B cell (primary cell): ENCODE measurements at regions not wholly inside any gene's neighbourhood (a gene's known extent, or its start where the extent isn't known, plus 50 kb on each side); places are given as distances from the start of the nearest gene placed in this dataset.
"Not testable (repeated sequence)": the region's sequence is repeated elsewhere in the genome, so short reads cannot be mapped to it uniquely, and the experiment has no call there.

Experiments used
- ATAC-seq: fragments of 200-7000 bp; cut with Tn5 transposase; one replicate; pipeline ENCODE4 v1.10.0; 2021; ENCODE audit warnings: low read depth, mild to moderate bottlenecking, moderate number of reproducible peaks, moderate library complexity
- CTCF ChIA-PET: fragments of 350-600 bp; sonication (Branson Sonifier 250); formaldehyde crosslinking; loops from one replicate; lab custom pipeline; 2021; ENCODE audit warnings: antibody characterized with exemption, inconsistent platforms; lab: Charles Lee
- POLR2A ChIA-PET: fragments of 350-600 bp; sonication (Branson Sonifier 250); formaldehyde crosslinking; loops from one replicate; lab custom pipeline; 2021; ENCODE audit warnings: antibody characterized with exemption; lab: Charles Lee
- DNase-seq: peaks from one replicate; pipeline ENCODE4 v3.0.0; 2013
- H2AFZ ChIP-seq: 2 replicates; pipeline ENCODE4 v1.6.1; 2012; ENCODE audit warnings: mild to moderate bottlenecking, low read depth, low read length; ENCODE audit not compliant: insufficient read depth, poor library complexity, severe bottlenecking
- H3K27ac ChIP-seq, 2 donors: 1 replicate in 1 of 2; 2 replicates in 1 of 2; pipeline ENCODE4 v1.5.1; 2012 to 2013; ENCODE audit warnings: low read length in 2 of 2, mild to moderate bottlenecking in 2 of 2, moderate library complexity in 1 of 2
- H3K27me3 ChIP-seq, 4 experiments: fragments of 200-600 bp in 1 of 4; sonication (generic) in 1 of 4; replicated peaks in 1 of 4; 1 replicate in 2 of 4; 2 replicates in 2 of 4; pipeline versions ENCODE4 v1.6.1 to v1.7.0; 2013 to 2016; ENCODE audit warnings: low read length in 3 of 4, mild to moderate bottlenecking in 2 of 4, mixed read lengths in 1 of 4, moderate library complexity in 1 of 4; ENCODE audit not compliant: insufficient read depth in 4 of 4, control insufficient read depth in 3 of 4; ENCODE audit errors: control extremely low read depth in 1 of 4
- H3K36me3 ChIP-seq, 2 experiments: replicated peaks in 1 of 2; 1 replicate in 1 of 2; 2 replicates in 1 of 2; pipeline versions ENCODE4 v1.6.1 to v1.7.1; 2013; ENCODE audit warnings: low read length in 1 of 2; ENCODE audit not compliant: insufficient read depth in 2 of 2, control insufficient read depth in 1 of 2; ENCODE audit errors: control extremely low read depth in 1 of 2, extremely low read depth in 1 of 2
- H3K4me1 ChIP-seq, 2 donors: fragments of 200-600 bp in 1 of 2; sonication (generic) in 1 of 2; 1 replicate in 1 of 2; 2 replicates in 1 of 2; pipeline versions ENCODE4 v1.5.1 to v1.6.1; 2013 to 2017; ENCODE audit warnings: low read length in 2 of 2; ENCODE audit not compliant: control insufficient read depth in 2 of 2, insufficient read depth in 2 of 2
- H3K4me2 ChIP-seq: replicated peaks from 2 replicates; pipeline ENCODE3; 2012; ENCODE audit warnings: mild to moderate bottlenecking, low read depth, low read length; ENCODE audit not compliant: poor library complexity, severe bottlenecking
- H3K4me3 ChIP-seq, 5 experiments: fragments of 200-600 bp in 1 of 5; sonication (generic) in 1 of 5; 1 replicate in 3 of 5; 2 replicates in 2 of 5; pipeline versions ENCODE4 v1.5.1 to v1.7.0; 2011 to 2016; ENCODE audit warnings: low read length in 4 of 5, mild to moderate bottlenecking in 4 of 5, low read depth in 2 of 5, control low read depth in 1 of 5, moderate library complexity in 1 of 5; ENCODE audit not compliant: insufficient read depth in 1 of 5; ENCODE audit errors: control extremely low read depth in 1 of 5, extremely low read depth in 1 of 5
- H3K79me2 ChIP-seq: fragments of 200-600 bp; sonication (generic); one replicate; pipeline ENCODE4 v1.6.0; 2016; ENCODE audit warnings: low read length; ENCODE audit not compliant: control insufficient read depth, insufficient read depth
- H3K9ac ChIP-seq: fragments of 200-600 bp; sonication (generic); 2 replicates; pipeline ENCODE4 v1.6.1; 2017; ENCODE audit warnings: mild to moderate bottlenecking, low read length, moderate library complexity
- H3K9me3 ChIP-seq, 3 donors: one replicate each; pipeline versions ENCODE4 v1.6.1 to v1.7.1; 2013; ENCODE audit warnings: low read length in 2 of 3; ENCODE audit not compliant: control insufficient read depth in 2 of 3, insufficient read depth in 1 of 3; ENCODE audit errors: control extremely low read depth in 1 of 3
- H4K20me1 ChIP-seq: 2 replicates; pipeline ENCODE4 v1.6.0; 2012; ENCODE audit warnings: mild to moderate bottlenecking, low read length; ENCODE audit not compliant: insufficient read depth, control insufficient read depth, poor library complexity, severe bottlenecking
- H3K27ac Mint-ChIP-seq: one replicate; pipeline ENCODE4 v1.8.0; 2021; ENCODE audit warnings: mixed read lengths
- H3K27me3 Mint-ChIP-seq: one replicate; pipeline ENCODE4 v1.8.0; 2021; ENCODE audit warnings: mixed read lengths
- H3K4me1 Mint-ChIP-seq: one replicate; pipeline ENCODE4 v1.8.0; 2021; ENCODE audit warnings: mixed read lengths
- H3K4me3 Mint-ChIP-seq: one replicate; pipeline ENCODE4 v1.8.0; 2021; ENCODE audit warnings: mixed read lengths
- H3K9me3 Mint-ChIP-seq: one replicate; pipeline ENCODE4 v1.8.0; 2022; ENCODE audit warnings: mixed read lengths; ENCODE audit not compliant: insufficient read depth
- EZH2 ChIP-seq: IDR thresholded peaks from 2 replicates; pipeline ENCODE4 v1.6.1; 2012; ENCODE audit warnings: borderline replicate concordance, low read depth, mild to moderate bottlenecking, moderate library complexity, low read length; ENCODE audit not compliant: insufficient read depth, poor library complexity, severe bottlenecking
- WGBS: methylation state at CpG from one replicate; pipeline ENCODE4 v1.1.5; 2013; ENCODE audit warnings: missing lambda C conversion rate; ENCODE audit not compliant: insufficient coverage; 5-methylcytosine and 5-hydroxymethylcytosine counted together
- intact Hi-C: fragments of 100-400 bp; cut with micrococcal nuclease; formaldehyde crosslinking; loops from one replicate; pipeline ENCODE4 v1.10.0; 2022
- TF ChIP-seq, protein P1 (sequence below): fragments of 200-600 bp; IDR thresholded peaks from one replicate; pipeline ENCODE4 v1.8.0; 2022; ENCODE audit warnings: antibody characterized with exemption, mild to moderate bottlenecking

DNA sequence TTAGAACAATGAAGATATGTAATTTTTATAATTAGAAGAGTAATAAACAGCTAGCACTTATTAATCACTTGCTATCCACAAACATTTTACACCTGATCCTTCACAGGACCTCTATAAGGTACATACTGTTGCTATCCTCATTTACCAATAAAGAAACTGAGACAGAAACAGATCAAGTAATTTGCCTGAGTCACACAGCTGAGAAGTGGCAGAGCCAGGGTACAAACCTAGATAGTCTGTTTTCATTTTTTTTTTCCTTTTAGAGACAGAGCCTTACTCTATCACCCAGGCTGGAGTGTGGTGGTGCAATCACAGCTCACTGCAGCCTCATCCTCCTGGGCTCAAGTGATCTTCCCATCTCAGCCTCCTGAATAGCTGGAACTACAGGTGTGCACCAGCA is 71.8 kb upstream of the PTH start:
- H2AFZ ChIP-seq: no peak overlapping the region
- peaks cover 17% of the 10 kb centered on the region for H3K27me3 Mint-ChIP-seq
- no peak overlapping the region for H3K9ac ChIP-seq
- intact Hi-C loops: no loop called here
- H3K9me3 ChIP-seq: no peaks in the 10 kb centered on the region
- H3K27ac ChIP-seq: no peak overlapping the region
- no peak overlapping the region for H3K4me3 Mint-ChIP-seq
- no peak overlapping the region for H3K4me2 ChIP-seq
- H4K20me1 ChIP-seq: no peaks in the 10 kb centered on the region
- no peaks in the 10 kb centered on the region for H3K36me3 ChIP-seq
- POLR2A ChIA-PET: no interaction called here
- no peak overlapping the region for H3K4me3 ChIP-seq
- H3K9me3 Mint-ChIP-seq: peaks cover 2% of the 10 kb centered on the region
- H3K27ac Mint-ChIP-seq: no peak overlapping the region
- no peak for TF ChIP-seq EZH2
- TF ChIP-seq, protein P1, sequence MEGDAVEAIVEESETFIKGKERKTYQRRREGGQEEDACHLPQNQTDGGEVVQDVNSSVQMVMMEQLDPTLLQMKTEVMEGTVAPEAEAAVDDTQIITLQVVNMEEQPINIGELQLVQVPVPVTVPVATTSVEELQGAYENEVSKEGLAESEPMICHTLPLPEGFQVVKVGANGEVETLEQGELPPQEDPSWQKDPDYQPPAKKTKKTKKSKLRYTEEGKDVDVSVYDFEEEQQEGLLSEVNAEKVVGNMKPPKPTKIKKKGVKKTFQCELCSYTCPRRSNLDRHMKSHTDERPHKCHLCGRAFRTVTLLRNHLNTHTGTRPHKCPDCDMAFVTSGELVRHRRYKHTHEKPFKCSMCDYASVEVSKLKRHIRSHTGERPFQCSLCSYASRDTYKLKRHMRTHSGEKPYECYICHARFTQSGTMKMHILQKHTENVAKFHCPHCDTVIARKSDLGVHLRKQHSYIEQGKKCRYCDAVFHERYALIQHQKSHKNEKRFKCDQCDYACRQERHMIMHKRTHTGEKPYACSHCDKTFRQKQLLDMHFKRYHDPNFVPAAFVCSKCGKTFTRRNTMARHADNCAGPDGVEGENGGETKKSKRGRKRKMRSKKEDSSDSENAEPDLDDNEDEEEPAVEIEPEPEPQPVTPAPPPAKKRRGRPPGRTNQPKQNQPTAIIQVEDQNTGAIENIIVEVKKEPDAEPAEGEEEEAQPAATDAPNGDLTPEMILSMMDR: no peak
- ATAC-seq (no peak), DNase-seq (no peak)
- H3K4me1 ChIP-seq: no peaks in the 10 kb centered on the region
- no peaks in the 10 kb centered on the region for H3K79me2 ChIP-seq
- no peaks in the 10 kb centered on the region for H3K4me1 Mint-ChIP-seq
- peaks cover 0 to 3% (median 0%) of the 10 kb centered on the region in 4 experiments for H3K27me3 ChIP-seq
- CTCF ChIA-PET: no interaction called here

DNA sequence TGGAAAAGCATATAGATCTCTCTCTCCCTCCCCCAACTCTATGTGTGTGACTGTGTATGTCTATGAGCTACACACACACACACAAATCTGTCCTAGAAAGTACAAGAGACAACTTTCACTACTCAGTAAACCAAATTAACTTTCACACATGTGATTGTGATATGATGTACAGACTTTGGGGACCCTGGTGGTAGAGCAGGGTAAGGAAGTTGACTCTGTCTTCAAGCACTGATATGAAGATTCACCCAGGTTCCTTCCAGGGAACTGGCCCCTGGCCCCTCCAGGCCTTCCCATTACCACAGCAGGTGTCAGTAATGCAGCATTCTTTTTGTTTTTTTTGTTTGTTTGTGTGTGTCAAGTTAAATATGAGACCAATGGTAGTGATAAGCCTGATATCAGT is 66.1 kb upstream of the PTH start:
- DNase-seq (no peak), ATAC-seq (no peak)
- TF ChIP-seq EZH2: no peak
- TF ChIP-seq, protein P1: no peak
- H3K27ac ChIP-seq: no peak overlapping the region
- no peaks in the 10 kb centered on the region for H3K4me1 ChIP-seq
- H2AFZ ChIP-seq: no peak overlapping the region
- Mint-ChIP-seq H3K4me1 (no peaks in the 10 kb centered on the region), H3K9me3 (peaks cover 4% of the 10 kb centered on the region), H3K27me3 (peaks cover 14% of the 10 kb centered on the region), H3K27ac (no peak overlapping the region), H3K4me3 (no peak overlapping the region)
- ChIA-PET CTCF (no interaction called here), POLR2A (no interaction called here)
- no peak overlapping the region for H3K4me2 ChIP-seq
- H4K20me1 ChIP-seq: no peaks in the 10 kb centered on the region
- H3K9me3 ChIP-seq: no peaks in the 10 kb centered on the region
- no peaks in the 10 kb centered on the region for H3K36me3 ChIP-seq
- no peaks in the 10 kb centered on the region for H3K79me2 ChIP-seq
- intact Hi-C loops: no loop called here
- no peak overlapping the region for H3K9ac ChIP-seq
- no peaks in the 10 kb centered on the region for H3K27me3 ChIP-seq
- no peak overlapping the region for H3K4me3 ChIP-seq

DNA sequence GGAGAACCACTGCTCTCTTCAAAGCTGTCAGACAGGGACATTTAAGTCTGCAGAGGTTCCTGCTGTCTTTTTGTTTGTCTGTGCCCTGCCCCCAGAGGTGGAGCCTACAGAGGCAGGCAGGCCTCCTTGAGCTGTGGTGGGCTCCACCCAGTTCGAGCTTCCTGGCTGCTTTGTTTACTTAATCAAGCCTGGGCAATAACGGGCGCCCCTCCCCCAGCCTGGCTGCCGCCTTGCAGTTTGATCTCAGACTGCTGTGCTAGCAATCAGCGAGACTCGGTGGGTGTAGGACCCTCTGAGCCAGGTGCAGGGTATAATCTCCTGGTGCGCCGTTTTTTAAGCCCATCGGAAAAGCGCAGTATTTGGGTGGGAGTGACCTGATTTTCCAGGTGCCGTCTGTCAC is 64.5 kb upstream of the PTH start:
- ATAC-seq, H3K27me3 ChIP-seq, H3K9me3 Mint-ChIP-seq, H3K4me3 ChIP-seq, H3K9ac ChIP-seq, H3K27me3 Mint-ChIP-seq, POLR2A ChIA-PET, H3K4me1 ChIP-seq, H3K27ac Mint-ChIP-seq, intact Hi-C loops, CTCF ChIA-PET, H3K36me3 ChIP-seq, H3K9me3 ChIP-seq, H3K27ac ChIP-seq, H2AFZ ChIP-seq, H3K79me2 ChIP-seq, H3K4me1 Mint-ChIP-seq, H3K4me3 Mint-ChIP-seq, DNase-seq, H4K20me1 ChIP-seq, H3K4me2 ChIP-seq: not testable (repeated sequence)
- WGBS: 94% methylated on average over 5 of the region's 11 CpGs
